ENCODE measurements at regions not wholly inside any gene's neighbourhood (a gene's known extent, or its start where the extent isn't known, plus 50 kb on each side); places are given as distances from the start of the nearest gene placed in this dataset.

- Histone ChIP-seq H3K79me2 (ENCODE audit: control insufficient read depth, insufficient read depth, low read length) (no peaks in the 10 kb centered on the region), H3K27ac (ENCODE audit: control insufficient read depth, insufficient read depth, low read length) (no peak overlapping the region), H3K36me3 (ENCODE audit: control insufficient read depth in 2 of 2, extremely low read depth in 1 of 2, insufficient read depth in 2 of 2, low read length in 2 of 2) (no peaks in the 10 kb centered on the region), H4K20me1 (ENCODE audit: control insufficient read depth, extremely low read depth, insufficient read depth, low read length) (no peaks in the 10 kb centered on the region), H3K4me1 (ENCODE audit: control insufficient read depth, extremely low read depth, insufficient read depth, low read length) (peaks cover 8% of the 10 kb centered on the region), H3K9me3 (ENCODE audit: control insufficient read depth, low read depth, low read length) (no peaks in the 10 kb centered on the region), H3K9me1 (ENCODE audit: control insufficient read depth, extremely low read depth, insufficient read depth, low read length) (no peaks in the 10 kb centered on the region), H3K4me2 (ENCODE audit: control insufficient read depth, extremely low read depth, insufficient read depth, low read depth, low read length) (no peak overlapping the region), H3K27me3 (ENCODE audit: control insufficient read depth, extremely low read depth, insufficient read depth, low read length) (no peaks in the 10 kb centered on the region), H2AFZ (ENCODE audit: control insufficient read depth, low read length) (no peak overlapping the region), H3K4me3 (ENCODE audit: control insufficient read depth in 2 of 3, extremely low read depth in 1 of 3, insufficient read depth in 2 of 3, low read depth in 1 of 3, low read length in 3 of 3) (no peak overlapping the region), H3K9ac (ENCODE audit: control insufficient read depth, extremely low read depth, insufficient read depth, low read length) (no peak overlapping the region)
- FAIRE-seq (no peak), DNase-seq (ENCODE audit: low read depth, low spot score) (no peak)
- dilution Hi-C loops (cut with MboI; ENCODE audit: extremely low pct_ligation_motif_present, low sequenced_read_pairs): no loop called here
- no peak for TF ChIP-seq EZH2 (IDR thresholded peaks at IDR 0.05; ENCODE audit: low read length)
Observed at GRCh38 chr21:38179511-38179910, 77.3 kb upstream of the KCNJ15 start.

DNA sequence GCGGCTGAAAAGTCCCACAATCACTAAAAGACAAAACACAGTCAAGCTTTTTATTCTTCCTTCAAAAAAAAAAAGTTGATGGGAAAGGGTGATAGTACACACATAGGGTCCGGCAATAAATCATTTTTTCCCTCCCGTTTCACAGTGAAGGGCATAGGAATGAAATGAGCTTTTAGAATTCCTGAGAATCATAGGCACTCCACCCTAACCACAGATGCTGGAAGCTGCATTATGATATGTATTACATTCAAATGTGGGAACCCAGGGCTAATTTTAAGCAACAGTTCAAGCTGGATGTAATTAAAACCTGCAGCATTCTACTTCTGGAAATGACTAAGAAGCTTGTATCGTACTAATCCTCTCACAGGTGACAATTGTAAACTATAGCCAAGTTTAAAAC lies 75.7 kb upstream of the KCNJ15 start:
- Histone ChIP-seq H3K4me3 (ENCODE audit: control insufficient read depth in 2 of 3, extremely low read depth in 1 of 3, insufficient read depth in 2 of 3, low read depth in 1 of 3, low read length in 3 of 3) (no peak overlapping the region), H3K79me2 (ENCODE audit: control insufficient read depth, insufficient read depth, low read length) (no peaks in the 10 kb centered on the region), H4K20me1 (ENCODE audit: control insufficient read depth, extremely low read depth, insufficient read depth, low read length) (no peaks in the 10 kb centered on the region), H2AFZ (ENCODE audit: control insufficient read depth, low read length) (no peak overlapping the region), H3K27ac (ENCODE audit: control insufficient read depth, insufficient read depth, low read length) (no peak overlapping the region), H3K36me3 (ENCODE audit: control insufficient read depth in 2 of 2, extremely low read depth in 1 of 2, insufficient read depth in 2 of 2, low read length in 2 of 2) (no peaks in the 10 kb centered on the region), H3K27me3 (ENCODE audit: control insufficient read depth, extremely low read depth, insufficient read depth, low read length) (no peaks in the 10 kb centered on the region), H3K4me1 (ENCODE audit: control insufficient read depth, extremely low read depth, insufficient read depth, low read length) (peaks cover 8% of the 10 kb centered on the region), H3K9ac (ENCODE audit: control insufficient read depth, extremely low read depth, insufficient read depth, low read length) (no peak overlapping the region), H3K9me3 (ENCODE audit: control insufficient read depth, low read depth, low read length) (no peaks in the 10 kb centered on the region), H3K9me1 (ENCODE audit: control insufficient read depth, extremely low read depth, insufficient read depth, low read length) (no peaks in the 10 kb centered on the region), H3K4me2 (ENCODE audit: control insufficient read depth, extremely low read depth, insufficient read depth, low read depth, low read length) (no peak overlapping the region)
- no peak for FAIRE-seq
- TF ChIP-seq CTCF (optimal IDR thresholded peaks at IDR 0.05 in 1 of 3, IDR thresholded peaks at IDR 0.05 in 1 of 3, conservative IDR thresholded peaks at IDR 0.05 in 1 of 3; ENCODE audit: extremely low read depth in 1 of 3, insufficient read depth in 2 of 3, low read length in 3 of 3): no peak
- no peak for TF ChIP-seq EZH2 (IDR thresholded peaks at IDR 0.05; ENCODE audit: low read length)
- dilution Hi-C loops (cut with MboI; ENCODE audit: extremely low pct_ligation_motif_present, low sequenced_read_pairs): no loop called here
- DNase-seq (ENCODE audit: low read depth, low spot score): no peak

GRCh38 chr21:38182370-38182985 lies 74.3 kb upstream of the KCNJ15 start:
- no peaks in the 10 kb centered on the region for H3K36me3 ChIP-seq (ENCODE audit: control insufficient read depth in 2 of 2, extremely low read depth in 1 of 2, insufficient read depth in 2 of 2, low read length in 2 of 2)
- dilution Hi-C loops (cut with MboI; ENCODE audit: extremely low pct_ligation_motif_present, low sequenced_read_pairs): no loop called here
- H3K27me3 ChIP-seq (ENCODE audit: control insufficient read depth, extremely low read depth, insufficient read depth, low read length): no peaks in the 10 kb centered on the region
- peaks cover 8% of the 10 kb centered on the region for H3K4me1 ChIP-seq (ENCODE audit: control insufficient read depth, extremely low read depth, insufficient read depth, low read length)
- no peaks in the 10 kb centered on the region for H3K79me2 ChIP-seq (ENCODE audit: control insufficient read depth, insufficient read depth, low read length)
- H3K27ac ChIP-seq (ENCODE audit: control insufficient read depth, insufficient read depth, low read length): no peak overlapping the region
- no peak overlapping the region for H2AFZ ChIP-seq (ENCODE audit: control insufficient read depth, low read length)
- no peak for DNase-seq (ENCODE audit: low read depth, low spot score)
- no peak for FAIRE-seq
- H3K4me3 ChIP-seq (ENCODE audit: control insufficient read depth in 2 of 3, extremely low read depth in 1 of 3, insufficient read depth in 2 of 3, low read depth in 1 of 3, low read length in 3 of 3): no peak overlapping the region
- TF ChIP-seq EZH2 (IDR thresholded peaks at IDR 0.05; ENCODE audit: low read length) (no peak), CTCF (optimal IDR thresholded peaks at IDR 0.05 in 1 of 3, IDR thresholded peaks at IDR 0.05 in 1 of 3, conservative IDR thresholded peaks at IDR 0.05 in 1 of 3; ENCODE audit: extremely low read depth in 1 of 3, insufficient read depth in 2 of 3, low read length in 3 of 3) (no peak)
- H3K9me1 ChIP-seq (ENCODE audit: control insufficient read depth, extremely low read depth, insufficient read depth, low read length): no peaks in the 10 kb centered on the region
- no peaks in the 10 kb centered on the region for H3K9me3 ChIP-seq (ENCODE audit: control insufficient read depth, low read depth, low read length)
- no peak overlapping the region for H3K9ac ChIP-seq (ENCODE audit: control insufficient read depth, extremely low read depth, insufficient read depth, low read length)
- H4K20me1 ChIP-seq (ENCODE audit: control insufficient read depth, extremely low read depth, insufficient read depth, low read length): no peaks in the 10 kb centered on the region
- no peak overlapping the region for H3K4me2 ChIP-seq (ENCODE audit: control insufficient read depth, extremely low read depth, insufficient read depth, low read depth, low read length)

Measured in keratinocyte (primary cell).